Breast epithelium (tissue), 3 donors: ENCODE measurements at regions not wholly inside any gene's neighbourhood (a gene's known extent, or its start where the extent isn't known, plus 50 kb on each side); places are given as distances from the start of the nearest gene placed in this dataset.

Experiments used
- CTCF ChIP-seq, 3 donors: fragments of 450-650 bp; IDR thresholded peaks; one replicate each; pipeline ENCODE4 v1.5.1; 2016 to 2017; ENCODE audit warnings: antibody characterized with exemption in 3 of 3, mild to moderate bottlenecking in 3 of 3, moderate library complexity in 3 of 3
- POLR2A ChIP-seq: fragments of 450-650 bp; IDR thresholded peaks from one replicate; pipeline ENCODE4 v1.6.1; 2016; ENCODE audit warnings: antibody characterized with exemption, mild to moderate bottlenecking, moderate library complexity
- POLR2AphosphoS5 ChIP-seq, 3 donors: sonication (generic); formaldehyde crosslinking; IDR thresholded peaks; one replicate each; pipeline ENCODE4 v1.6.1; 2017; ENCODE audit warnings: antibody characterized with exemption in 3 of 3

- TF ChIP-seq POLR2AphosphoS5 (IDR thresholded peaks at IDR 0.05), result no peak
- TF ChIP-seq CTCF (IDR thresholded peaks at IDR 0.05), result no peak
- TF ChIP-seq POLR2A, result no peak
Observed at GRCh38 chr6:110049696-110050439, 71.8 kb downstream of the GPR6 start.
